ENCODE measurements at regions not wholly inside any gene's neighbourhood (a gene's known extent, or its start where the extent isn't known, plus 50 kb on each side); places are given as distances from the start of the nearest gene placed in this dataset.

DNA sequence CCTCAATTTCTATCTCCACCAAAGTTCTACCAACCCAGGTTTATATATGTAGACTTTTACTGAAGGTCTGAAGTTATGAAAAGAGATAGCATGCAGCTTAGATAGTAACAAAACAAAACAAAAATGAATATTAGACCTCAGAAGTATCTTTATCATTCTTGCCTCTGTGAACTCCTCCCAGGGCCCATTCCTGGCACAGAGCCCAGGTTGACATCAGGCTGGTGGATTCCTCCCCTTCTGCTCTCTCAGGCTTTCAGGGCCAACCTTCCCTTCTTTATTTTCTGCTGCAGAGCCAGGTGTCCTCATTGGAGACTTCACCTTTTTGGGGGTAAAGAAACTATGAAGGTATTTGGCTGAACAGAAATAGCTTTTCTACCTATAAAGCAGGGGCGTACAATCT, 112.8 kb upstream of the PITX2 start:
- Mint-ChIP-seq H3K4me1 (no peaks in the 10 kb centered on the region), H3K9me3 (no peaks in the 10 kb centered on the region), H3K27ac (no peak overlapping the region), H3K36me3 (ENCODE audit: low read depth) (no peaks in the 10 kb centered on the region), H3K4me3 (no peak overlapping the region), H3K27me3 (no peaks in the 10 kb centered on the region)
- ChIA-PET POLR2A (no interaction called here), CTCF (no interaction called here)
- no peak for DNase-seq

DNA sequence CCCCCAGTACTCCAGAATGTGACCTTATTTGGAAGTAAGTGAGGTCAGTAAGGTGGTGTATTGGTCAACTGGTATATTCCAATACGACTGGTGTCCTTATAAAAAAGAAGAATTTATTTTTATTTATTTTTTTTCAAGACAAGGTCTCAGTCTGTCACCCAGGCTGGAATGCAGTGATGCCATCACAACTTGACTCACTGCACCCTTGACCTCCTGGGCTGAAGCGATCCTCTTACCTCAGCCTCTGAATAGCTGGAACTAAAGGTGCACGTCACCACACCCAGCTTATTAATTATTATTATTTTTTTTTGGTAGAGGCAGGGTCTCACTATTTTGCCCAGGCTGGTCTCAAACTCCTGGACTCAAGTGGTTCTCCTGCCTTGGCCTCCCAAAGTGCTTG, 115.1 kb upstream of the PITX2 start:
- H3K4me1 Mint-ChIP-seq, result no peaks in the 10 kb centered on the region
- no peaks in the 10 kb centered on the region for H3K27me3 Mint-ChIP-seq
- no peaks in the 10 kb centered on the region for H3K9me3 Mint-ChIP-seq
- no peak for DNase-seq
- no peak overlapping the region for H3K27ac Mint-ChIP-seq
- no peaks in the 10 kb centered on the region for H3K36me3 Mint-ChIP-seq (ENCODE audit: low read depth)
- ChIA-PET POLR2A (no interaction called here), CTCF (no interaction called here)
- no peak overlapping the region for H3K4me3 Mint-ChIP-seq

DNA sequence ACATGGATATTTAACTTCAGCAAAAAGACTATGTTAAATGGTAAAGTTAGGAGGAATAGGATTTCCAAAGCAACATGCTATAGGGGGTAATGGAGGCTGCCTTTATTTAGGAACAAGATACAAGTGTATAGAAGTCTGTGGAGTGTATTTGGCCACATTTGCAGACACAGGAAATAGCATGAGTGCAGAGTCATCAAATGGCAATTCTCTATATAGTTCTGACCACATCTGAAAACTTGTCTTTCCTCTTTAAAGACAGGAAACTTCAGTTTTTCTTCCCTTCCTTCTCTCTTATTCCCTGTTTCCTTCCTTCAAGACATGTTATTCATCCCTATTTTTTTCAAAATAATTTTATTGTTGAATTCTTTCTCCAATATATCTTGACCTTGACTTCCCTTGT, 119.3 kb upstream of the PITX2 start:
- ChIA-PET POLR2A (no interaction called here), CTCF (no interaction called here)
- H3K36me3 Mint-ChIP-seq (ENCODE audit: low read depth), result no peaks in the 10 kb centered on the region
- DNase-seq, result no peak
- H3K27me3 Mint-ChIP-seq, result no peaks in the 10 kb centered on the region
- no peak overlapping the region for H3K27ac Mint-ChIP-seq
- no peaks in the 10 kb centered on the region for H3K9me3 Mint-ChIP-seq
- no peaks in the 10 kb centered on the region for H3K4me1 Mint-ChIP-seq
- no peak overlapping the region for H3K4me3 Mint-ChIP-seq

DNA sequence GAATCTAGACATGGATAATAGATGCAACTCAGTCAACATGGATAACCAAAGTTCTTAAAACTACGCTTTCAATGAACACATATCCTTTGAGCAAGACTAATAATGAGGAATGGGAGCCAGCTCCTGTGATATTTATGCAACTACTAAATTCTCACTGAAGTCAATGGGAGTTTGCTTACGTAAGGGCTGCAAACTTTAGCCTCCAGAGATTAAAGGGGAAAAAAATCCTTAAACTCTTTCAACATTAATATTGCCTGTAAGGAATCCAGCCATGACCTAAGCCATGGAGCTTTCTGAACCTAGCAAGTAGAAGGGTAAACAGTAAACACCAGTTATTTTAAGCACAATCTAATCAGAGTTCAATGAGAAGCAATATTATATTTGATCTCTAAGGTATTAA, 125.2 kb upstream of the PITX2 start:
- no peak for DNase-seq
- Mint-ChIP-seq H3K4me1 (no peaks in the 10 kb centered on the region), H3K4me3 (no peak overlapping the region), H3K27ac (no peak overlapping the region), H3K27me3 (no peaks in the 10 kb centered on the region), H3K36me3 (ENCODE audit: low read depth) (no peaks in the 10 kb centered on the region), H3K9me3 (no peaks in the 10 kb centered on the region)
- POLR2A ChIA-PET, result no interaction called here
- CTCF ChIA-PET, result no interaction called here

DNA sequence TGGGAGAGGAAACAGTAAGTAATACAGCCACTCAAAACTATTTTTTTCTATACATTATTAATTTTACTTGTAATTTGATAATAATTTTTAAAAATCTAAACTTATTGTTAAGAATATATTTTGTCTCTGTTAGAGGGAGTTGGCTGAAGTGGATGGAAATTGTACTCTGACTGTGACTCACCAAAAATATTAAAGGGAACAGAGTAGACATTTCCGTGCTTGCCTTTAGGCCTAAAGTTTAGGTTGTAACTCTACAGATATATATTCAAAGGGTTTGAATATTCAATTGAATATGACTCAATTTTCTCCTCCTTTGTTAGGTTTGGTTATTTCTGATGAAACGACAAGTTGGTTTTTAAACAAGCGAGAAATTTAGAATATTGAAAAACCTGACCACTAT, 128.3 kb upstream of the PITX2 start:
- no peak for DNase-seq
- H3K4me3 Mint-ChIP-seq, result no peak overlapping the region
- POLR2A ChIA-PET, result no interaction called here
- CTCF ChIA-PET, result no interaction called here
- H3K9me3 Mint-ChIP-seq, result no peaks in the 10 kb centered on the region
- H3K27me3 Mint-ChIP-seq, result no peaks in the 10 kb centered on the region
- no peaks in the 10 kb centered on the region for H3K4me1 Mint-ChIP-seq
- H3K27ac Mint-ChIP-seq, result no peak overlapping the region
- H3K36me3 Mint-ChIP-seq (ENCODE audit: low read depth), result no peaks in the 10 kb centered on the region

DNA sequence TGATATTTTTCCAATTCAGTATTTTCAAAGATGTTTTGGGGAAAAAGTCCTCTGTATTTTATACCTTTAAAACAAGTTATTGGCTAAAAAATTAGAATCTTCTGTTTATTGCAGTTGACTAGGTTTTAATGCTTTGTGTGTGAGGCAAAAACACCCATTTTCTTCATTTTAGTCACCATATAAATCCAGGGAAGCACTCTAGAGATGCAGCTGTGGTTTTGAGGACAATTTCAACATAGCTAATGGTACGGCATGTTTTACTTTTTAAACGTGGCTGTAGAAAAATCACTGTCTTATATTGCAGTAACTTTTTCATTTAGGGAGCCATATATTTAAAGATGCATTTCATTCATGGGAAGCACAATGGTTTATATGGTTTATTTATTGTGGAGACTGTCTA, 129.1 kb upstream of the PITX2 start:
- no peak overlapping the region for H3K4me3 Mint-ChIP-seq
- no peaks in the 10 kb centered on the region for H3K36me3 Mint-ChIP-seq (ENCODE audit: low read depth)
- H3K27me3 Mint-ChIP-seq, result no peaks in the 10 kb centered on the region
- H3K27ac Mint-ChIP-seq, result no peak overlapping the region
- H3K9me3 Mint-ChIP-seq, result no peaks in the 10 kb centered on the region
- no peak for DNase-seq
- POLR2A ChIA-PET, result no interaction called here
- H3K4me1 Mint-ChIP-seq, result no peaks in the 10 kb centered on the region
- CTCF ChIA-PET, result no interaction called here

DNA sequence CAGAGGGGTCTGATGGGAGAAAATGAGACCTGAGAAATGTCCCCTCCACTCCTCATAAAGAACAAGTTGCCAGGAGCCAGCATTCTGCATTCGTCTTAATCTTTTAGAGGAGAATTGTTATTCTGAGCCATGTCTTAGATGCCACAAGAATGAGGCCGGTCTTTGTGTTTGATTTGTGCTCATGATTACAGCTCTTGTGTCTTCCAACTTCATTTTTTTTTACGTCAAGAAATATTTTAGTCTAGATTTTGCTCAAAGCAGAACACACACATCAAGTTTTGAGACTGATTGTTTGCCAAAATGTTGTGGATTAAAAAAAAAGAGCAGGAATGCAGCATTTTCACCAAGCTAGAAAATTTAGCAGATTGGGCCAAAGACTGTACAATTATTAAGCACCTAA, 130.6 kb upstream of the PITX2 start:
- ChIA-PET CTCF (no interaction called here), POLR2A (no interaction called here)
- Mint-ChIP-seq H3K9me3 (no peaks in the 10 kb centered on the region), H3K27ac (no peak overlapping the region), H3K4me3 (no peak overlapping the region), H3K4me1 (no peaks in the 10 kb centered on the region), H3K27me3 (no peaks in the 10 kb centered on the region), H3K36me3 (ENCODE audit: low read depth) (no peaks in the 10 kb centered on the region)
- no peak for DNase-seq

DNA sequence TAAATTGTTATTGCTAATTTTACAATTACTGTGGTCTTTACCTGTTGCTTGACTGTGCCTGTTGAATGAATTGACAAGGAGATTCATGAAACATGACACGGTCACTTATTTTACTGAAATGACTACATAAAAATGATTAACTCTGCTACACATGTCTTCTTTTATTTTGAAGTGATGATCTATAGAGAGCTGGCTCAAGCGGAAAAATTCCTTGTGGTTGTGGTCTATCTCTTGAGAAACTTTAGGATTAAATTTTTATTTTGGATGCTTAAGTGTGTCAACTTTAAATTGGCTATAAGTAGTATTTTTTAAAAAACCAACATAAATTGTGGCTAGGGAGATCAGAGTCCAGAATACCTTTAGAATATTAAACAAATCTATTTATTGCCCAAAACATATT, 131.8 kb upstream of the PITX2 start:
- DNase-seq, result no peak
- ChIA-PET CTCF (no interaction called here), POLR2A (no interaction called here)
- Mint-ChIP-seq H3K36me3 (ENCODE audit: low read depth) (no peaks in the 10 kb centered on the region), H3K27me3 (no peaks in the 10 kb centered on the region), H3K4me1 (no peaks in the 10 kb centered on the region), H3K9me3 (no peaks in the 10 kb centered on the region), H3K27ac (no peak overlapping the region), H3K4me3 (no peak overlapping the region)

DNA sequence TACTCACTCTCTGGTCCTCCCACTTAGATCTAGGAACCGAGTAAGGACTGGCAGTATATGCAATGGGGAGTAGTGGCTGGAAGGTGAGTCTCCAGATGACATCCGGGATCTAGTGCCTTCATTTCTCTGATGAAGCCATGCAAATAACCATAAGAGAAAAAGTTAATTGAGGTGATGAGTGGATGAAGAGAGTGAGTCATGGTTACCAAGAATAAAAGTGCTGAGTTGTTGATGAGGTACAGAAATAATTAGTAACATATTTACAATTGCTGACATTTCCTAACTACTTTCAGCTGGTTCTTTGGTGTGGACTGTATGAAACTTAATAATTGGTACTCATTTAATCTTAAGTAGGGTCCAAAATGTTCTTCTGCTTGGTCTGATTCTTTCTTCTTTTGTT, 146.7 kb upstream of the PITX2 start:
- ChIA-PET CTCF (no interaction called here), POLR2A (no interaction called here)
- no peaks in the 10 kb centered on the region for H3K36me3 Mint-ChIP-seq (ENCODE audit: low read depth)
- H3K9me3 Mint-ChIP-seq, result no peaks in the 10 kb centered on the region
- H3K27ac Mint-ChIP-seq, result no peak overlapping the region
- no peaks in the 10 kb centered on the region for H3K27me3 Mint-ChIP-seq
- no peak overlapping the region for H3K4me3 Mint-ChIP-seq
- no peaks in the 10 kb centered on the region for H3K4me1 Mint-ChIP-seq
- DNase-seq, result no peak

DNA sequence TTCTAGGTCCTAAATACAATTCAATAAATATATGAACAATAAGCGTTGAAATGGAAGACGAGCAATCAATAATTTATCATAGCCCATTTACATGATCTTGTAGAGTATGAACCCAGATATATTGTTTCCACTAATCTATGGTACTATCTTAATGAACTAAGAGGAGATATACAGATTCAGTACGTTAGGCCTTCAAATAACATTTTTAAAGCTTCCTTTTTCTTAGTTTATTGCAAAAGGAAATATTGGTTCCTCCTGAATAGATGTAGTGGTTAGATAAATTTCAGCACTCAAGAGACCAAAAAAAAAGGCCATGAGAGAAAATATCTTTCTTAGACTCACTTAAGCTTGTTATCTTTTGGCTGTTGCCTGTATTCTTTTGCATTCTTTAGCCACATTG, 147.5 kb upstream of the PITX2 start:
- Mint-ChIP-seq H3K27ac (no peak overlapping the region), H3K9me3 (no peaks in the 10 kb centered on the region), H3K27me3 (no peaks in the 10 kb centered on the region), H3K4me3 (no peak overlapping the region), H3K4me1 (no peaks in the 10 kb centered on the region), H3K36me3 (ENCODE audit: low read depth) (no peaks in the 10 kb centered on the region)
- ChIA-PET CTCF (no interaction called here), POLR2A (no interaction called here)
- no peak for DNase-seq

DNA sequence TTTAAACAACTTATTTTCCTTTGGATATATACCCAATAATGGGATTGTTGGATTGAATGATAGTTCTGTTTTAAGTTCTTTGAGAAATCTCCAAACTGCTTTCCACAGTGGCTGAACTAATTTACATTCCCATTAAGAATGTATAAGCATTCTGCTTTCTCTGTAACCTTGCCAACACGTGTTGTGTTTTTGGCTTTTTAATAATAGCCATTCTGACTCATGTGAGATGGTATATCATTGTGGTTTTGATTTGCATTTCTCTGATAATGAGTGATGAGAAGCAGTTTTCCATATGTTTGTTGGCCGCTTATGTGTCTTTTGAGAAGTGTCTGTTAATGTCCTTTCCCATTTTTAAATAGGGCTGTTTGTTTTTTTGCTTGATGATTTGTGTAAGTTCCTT, 155.6 kb upstream of the PITX2 start:
- Mint-ChIP-seq H3K9me3 (no peaks in the 10 kb centered on the region), H3K27me3 (no peaks in the 10 kb centered on the region), H3K27ac (no peak overlapping the region), H3K4me3 (no peak overlapping the region), H3K4me1 (no peaks in the 10 kb centered on the region), H3K36me3 (ENCODE audit: low read depth) (no peaks in the 10 kb centered on the region)
- POLR2A ChIA-PET, result no interaction called here
- CTCF ChIA-PET, result no interaction called here
- no peak for DNase-seq

DNA sequence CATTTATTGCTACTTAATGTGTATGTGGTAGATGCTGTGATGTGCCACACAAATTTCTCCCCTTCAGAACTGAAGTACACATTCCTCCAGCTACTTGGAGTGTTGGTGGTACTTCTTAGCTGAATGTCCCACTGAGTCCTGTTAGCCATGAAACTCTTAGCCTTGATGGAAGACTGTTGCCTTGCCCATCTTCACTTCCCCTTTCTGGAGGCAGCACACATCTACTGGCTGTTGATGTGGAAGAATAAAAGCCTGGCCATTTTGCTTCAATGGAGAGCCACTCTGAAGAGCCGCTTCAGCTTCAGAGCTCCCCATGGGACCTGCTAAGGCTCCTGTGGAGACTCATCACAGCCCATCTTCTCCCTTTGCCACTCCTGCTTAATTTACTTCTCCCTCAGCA, 157.7 kb upstream of the PITX2 start:
- no peaks in the 10 kb centered on the region for H3K27me3 Mint-ChIP-seq
- CTCF ChIA-PET, result no interaction called here
- no peak overlapping the region for H3K27ac Mint-ChIP-seq
- no peak overlapping the region for H3K4me3 Mint-ChIP-seq
- H3K36me3 Mint-ChIP-seq (ENCODE audit: low read depth), result no peaks in the 10 kb centered on the region
- no peaks in the 10 kb centered on the region for H3K4me1 Mint-ChIP-seq
- H3K9me3 Mint-ChIP-seq, result no peaks in the 10 kb centered on the region
- no peak for DNase-seq
- POLR2A ChIA-PET, result no interaction called here

DNA sequence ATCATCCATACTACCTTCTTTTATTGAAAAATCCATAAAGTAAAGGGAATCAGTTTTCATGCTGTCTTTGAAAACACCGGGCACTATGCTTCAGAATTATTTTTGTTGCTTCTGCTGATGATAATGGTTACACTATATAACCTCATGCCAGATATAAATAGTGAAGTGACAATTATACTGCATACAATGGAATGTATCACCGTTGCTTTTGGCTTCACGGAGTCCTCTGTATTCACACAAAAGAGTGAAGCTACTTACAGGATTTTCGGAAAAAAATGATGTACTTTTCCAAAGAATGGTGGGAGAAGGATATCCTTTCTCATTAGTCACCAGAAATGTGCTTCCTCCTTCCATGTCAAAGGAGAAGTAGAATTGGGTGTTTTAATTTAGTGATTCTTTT, 159.1 kb upstream of the PITX2 start:
- no peak overlapping the region for H3K4me3 Mint-ChIP-seq
- CTCF ChIA-PET, result no interaction called here

DNA sequence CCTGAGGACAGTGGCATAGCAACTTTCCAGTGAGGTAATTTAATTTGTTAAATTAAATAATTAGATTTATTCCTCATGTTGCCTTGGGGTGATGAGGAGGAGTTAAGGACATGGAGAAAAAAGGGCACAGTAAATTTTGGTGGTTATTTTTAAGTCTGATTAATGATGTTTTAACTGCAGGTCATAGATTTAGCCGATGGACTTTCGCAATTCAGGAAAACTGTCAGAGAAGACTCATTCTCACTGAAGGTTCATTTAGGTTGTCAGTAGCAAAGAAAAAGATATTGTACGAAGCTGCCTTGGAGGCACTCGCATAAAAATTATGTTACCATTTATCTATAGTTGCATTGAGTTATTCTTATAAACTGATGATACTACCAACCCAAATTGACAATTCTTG, 164.2 kb upstream of the PITX2 start:
- POLR2A ChIA-PET, result no interaction called here
- H3K4me1 Mint-ChIP-seq, result no peaks in the 10 kb centered on the region
- H3K36me3 Mint-ChIP-seq (ENCODE audit: low read depth), result no peaks in the 10 kb centered on the region
- CTCF ChIA-PET, result no interaction called here
- H3K9me3 Mint-ChIP-seq, result no peaks in the 10 kb centered on the region
- DNase-seq, result no peak
- no peak overlapping the region for H3K27ac Mint-ChIP-seq
- no peak overlapping the region for H3K4me3 Mint-ChIP-seq
- H3K27me3 Mint-ChIP-seq, result no peaks in the 10 kb centered on the region

More for the DNA sequence above, 159.1 kb upstream of the PITX2 start:
- no peaks in the 10 kb centered on the region for H3K4me1 Mint-ChIP-seq
- no peaks in the 10 kb centered on the region for H3K9me3 Mint-ChIP-seq
- H3K27ac Mint-ChIP-seq, result no peak overlapping the region
- no peaks in the 10 kb centered on the region for H3K27me3 Mint-ChIP-seq
- no peak for DNase-seq
- H3K36me3 Mint-ChIP-seq (ENCODE audit: low read depth), result no peaks in the 10 kb centered on the region
- POLR2A ChIA-PET, result interaction anchor here (0.8 kb wide), 1 partner anchor 678 kb away, joined by 3 read pairs; no protein-coding TSS in a partner anchor

DNA sequence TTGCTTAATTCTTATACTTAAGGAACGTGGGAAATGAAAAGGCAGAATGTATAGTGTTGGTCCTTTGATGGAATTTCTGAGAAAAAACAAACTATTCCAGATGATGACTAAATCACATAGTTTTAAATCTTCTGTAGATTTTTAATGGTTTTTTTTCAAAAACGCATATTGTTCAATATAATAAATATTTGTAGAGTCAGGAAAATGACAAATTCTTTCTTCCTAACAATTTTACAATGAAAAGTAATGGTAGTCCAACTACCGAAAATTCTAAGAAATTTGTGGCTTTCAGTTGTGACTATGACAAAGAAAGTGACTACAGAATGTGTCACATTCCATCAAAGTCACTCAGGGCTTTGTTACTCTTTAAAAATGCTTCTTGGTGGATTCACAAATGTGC, 164.8 kb upstream of the PITX2 start:
- POLR2A ChIA-PET, result no interaction called here
- CTCF ChIA-PET, result no interaction called here

More for the DNA sequence above, 164.8 kb upstream of the PITX2 start:
- H3K27ac Mint-ChIP-seq, result no peak overlapping the region
- DNase-seq, result no peak
- H3K27me3 Mint-ChIP-seq, result no peaks in the 10 kb centered on the region
- H3K36me3 Mint-ChIP-seq (ENCODE audit: low read depth), result no peaks in the 10 kb centered on the region
- H3K4me1 Mint-ChIP-seq, result no peaks in the 10 kb centered on the region
- H3K9me3 Mint-ChIP-seq, result no peaks in the 10 kb centered on the region
- H3K4me3 Mint-ChIP-seq, result no peak overlapping the region
